ENCODE measurements at regions not wholly inside any gene's neighbourhood (a gene's known extent, or its start where the extent isn't known, plus 50 kb on each side); places are given as distances from the start of the nearest gene placed in this dataset.

DNA sequence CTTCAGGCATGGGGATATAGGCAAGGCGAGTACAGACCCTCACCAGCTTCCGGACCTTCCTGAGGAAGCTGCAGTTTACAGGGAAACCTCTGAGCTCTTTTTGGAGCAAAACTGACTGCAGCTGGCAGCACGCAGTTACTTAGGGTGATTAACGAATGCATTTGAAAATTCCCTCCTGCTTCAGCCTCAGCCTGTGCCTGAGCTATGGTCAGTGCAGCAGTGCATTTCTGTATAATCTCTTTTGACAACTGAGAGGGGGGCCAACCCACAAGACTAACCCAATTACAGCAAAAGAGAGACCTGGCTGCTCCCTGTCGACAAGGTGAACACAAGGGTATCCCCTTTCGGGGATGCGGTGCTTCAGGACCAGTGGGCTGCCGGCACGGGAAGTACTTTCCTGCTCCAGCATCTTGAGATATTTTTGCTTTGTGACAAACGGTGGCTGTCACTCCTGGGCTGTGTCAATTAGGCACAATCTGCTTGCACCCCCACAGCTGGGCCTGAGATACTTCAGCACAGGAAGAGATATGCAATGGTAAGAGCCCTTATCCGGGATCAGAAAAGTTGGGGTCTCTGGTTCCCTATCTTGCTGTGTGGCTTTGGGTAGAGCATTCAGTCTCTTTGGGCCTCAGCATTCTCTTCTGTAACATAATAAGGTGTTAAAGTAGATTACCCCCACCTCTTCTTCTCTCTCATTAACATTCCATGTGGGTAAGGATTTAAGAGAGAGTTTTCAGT is 141.0 kb downstream of the TMEM17 start:
- DNase-seq = no peak

DNA sequence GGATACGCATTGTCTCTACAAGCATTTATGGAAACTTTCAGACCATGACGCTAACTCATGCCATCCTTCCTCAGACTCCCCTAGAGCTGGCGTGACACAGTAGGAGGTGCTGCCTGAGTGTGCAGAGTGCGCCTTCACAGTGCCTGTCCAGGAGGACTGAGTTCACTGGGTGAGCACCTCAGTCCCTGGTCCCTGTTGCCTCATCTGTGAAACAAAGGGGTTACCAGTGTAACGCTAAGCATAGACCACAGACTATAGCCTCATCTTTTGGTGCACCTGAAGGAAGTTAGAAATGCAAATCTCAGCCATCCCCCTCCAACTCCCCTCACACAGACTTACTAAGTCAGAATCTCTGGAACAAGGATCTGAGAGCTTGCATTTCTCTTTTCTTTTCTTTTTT is 142.8 kb downstream of the TMEM17 start:
- no peak for DNase-seq

DNA sequence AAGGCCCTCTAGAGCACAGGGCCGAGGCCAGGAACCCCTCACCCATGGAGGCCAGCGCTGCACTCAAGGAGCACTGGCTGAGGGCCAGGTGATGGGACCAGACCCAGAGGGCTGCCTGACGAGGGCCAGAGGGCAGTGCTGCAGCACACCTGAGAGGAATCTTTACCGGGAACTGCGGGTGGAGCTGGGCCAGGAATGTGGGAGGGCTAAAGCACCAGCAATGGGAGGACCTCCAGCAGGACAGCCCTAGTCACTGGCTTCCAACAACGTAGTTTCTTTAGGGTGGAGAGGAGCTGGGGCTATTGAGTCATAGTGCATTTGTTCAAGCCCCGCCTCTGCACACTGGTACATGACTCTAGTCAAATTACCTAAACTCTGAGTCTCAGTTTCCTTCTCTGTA is 143.4 kb downstream of the TMEM17 start:
- no peak for DNase-seq

DNA sequence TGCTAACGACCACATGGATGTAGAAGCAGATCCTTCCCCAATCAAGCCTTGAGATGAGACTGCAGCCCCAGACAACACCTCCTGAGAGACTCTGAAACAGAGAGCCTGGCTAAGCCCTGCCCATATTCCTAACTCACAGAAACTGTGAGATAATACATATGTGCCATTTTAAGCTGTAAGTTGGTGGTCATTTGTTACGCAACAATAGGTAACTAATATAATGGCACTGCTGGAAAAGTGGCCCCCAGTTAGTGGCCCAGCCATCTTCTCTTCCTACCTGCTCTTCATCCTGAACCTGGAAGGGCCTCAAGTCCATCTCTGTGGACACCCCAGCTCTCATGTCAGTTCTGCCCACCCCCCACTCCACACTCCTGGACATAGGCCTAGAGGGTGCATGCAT is 144.0 kb downstream of the TMEM17 start:
- DNase-seq = no peak

DNA sequence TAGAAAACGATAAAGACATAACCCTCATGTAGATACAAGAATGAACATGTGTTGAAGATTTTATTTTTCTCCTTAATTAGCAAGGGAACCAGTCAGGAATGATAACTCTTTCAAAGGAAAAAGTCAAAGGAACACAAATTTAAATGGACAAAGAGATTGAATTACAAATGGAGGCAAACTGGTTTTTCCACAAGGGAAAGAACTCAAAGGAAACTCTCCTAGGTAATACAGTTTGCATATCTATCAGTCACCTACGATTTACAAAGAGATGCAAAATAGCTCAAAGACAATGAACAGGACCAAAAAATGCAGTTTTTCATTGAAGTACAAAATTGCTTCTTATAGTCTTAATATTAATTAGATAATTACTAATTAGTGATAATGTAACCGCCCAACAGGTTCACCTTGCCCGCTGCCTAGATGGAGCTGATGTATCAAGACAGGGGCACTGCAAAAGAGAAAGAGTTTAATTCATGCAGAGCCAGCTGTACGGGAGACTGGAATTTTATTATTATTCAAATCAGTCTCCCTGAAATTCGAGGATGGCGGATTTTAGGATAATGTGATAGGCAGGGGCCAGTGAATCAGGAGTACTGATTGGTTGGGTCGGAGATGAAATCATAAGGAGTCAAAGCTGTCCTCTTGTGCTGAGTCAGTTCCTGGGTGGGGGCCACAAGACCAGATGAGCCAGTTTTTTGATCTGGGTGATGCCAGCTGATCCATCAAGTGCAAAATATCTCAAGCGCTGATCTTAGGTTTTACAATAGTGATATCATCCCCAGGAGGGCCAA is 151.0 kb downstream of the TMEM17 start:
- no peak for DNase-seq

DNA sequence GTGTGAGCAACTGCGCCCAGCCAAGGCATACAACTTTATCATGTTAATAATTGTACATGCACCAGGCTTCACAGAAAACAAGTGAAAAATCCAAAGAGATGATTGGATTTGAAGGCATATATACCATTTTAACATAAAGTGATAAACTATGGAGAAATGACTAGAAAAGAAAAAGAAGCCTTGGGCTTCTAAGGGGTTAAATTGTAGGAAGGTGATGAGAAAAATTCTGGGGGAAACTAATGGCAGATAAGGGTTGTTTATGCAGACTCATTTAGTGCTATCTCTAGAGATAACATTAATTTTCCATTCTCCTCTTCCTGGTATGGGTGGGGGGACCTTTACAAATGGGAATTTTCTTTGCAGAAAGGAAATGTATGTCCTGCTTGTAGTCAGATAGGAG is 154.0 kb downstream of the TMEM17 start:
- no peak for DNase-seq

DNA sequence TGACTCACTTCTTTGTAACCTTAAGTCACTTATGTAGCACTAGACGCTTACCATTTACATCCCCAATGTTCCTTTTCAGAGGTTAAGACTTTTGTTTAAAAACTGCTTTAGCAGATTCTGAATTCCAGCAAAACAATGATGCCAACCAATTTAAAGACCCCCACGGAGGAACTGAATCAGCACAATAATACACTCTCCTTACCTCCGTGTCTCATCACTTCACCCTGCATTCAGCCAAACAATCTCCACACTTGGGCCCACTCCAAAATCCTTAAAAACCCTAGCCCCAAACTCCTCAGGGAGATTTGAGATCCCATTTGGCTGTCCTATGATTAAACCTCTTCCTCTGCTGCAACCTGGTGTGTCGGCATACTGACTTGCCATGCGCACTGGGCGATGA is 153.9 kb downstream of the B3GNT2 start:
- no peak for DNase-seq

DNA sequence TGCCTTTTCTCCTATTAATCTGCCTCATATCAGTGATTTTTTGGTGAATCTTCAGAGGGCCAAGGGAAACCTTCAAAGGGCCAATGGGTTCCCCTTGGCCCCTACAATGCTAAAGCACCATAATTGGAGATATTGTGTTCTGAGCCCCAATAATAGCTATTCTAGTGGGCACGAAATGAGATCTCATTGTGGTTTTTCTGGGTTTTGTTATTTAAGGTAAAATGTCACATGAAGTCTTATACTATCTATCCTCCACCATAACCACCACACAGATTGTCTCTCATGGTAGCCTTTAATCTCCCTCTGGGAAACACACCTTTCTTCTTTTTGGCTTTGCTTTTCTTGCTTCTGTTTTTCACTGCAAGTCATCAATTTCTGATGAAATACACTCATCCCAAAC is 152.8 kb downstream of the B3GNT2 start:
- DNase-seq = no peak

DNA sequence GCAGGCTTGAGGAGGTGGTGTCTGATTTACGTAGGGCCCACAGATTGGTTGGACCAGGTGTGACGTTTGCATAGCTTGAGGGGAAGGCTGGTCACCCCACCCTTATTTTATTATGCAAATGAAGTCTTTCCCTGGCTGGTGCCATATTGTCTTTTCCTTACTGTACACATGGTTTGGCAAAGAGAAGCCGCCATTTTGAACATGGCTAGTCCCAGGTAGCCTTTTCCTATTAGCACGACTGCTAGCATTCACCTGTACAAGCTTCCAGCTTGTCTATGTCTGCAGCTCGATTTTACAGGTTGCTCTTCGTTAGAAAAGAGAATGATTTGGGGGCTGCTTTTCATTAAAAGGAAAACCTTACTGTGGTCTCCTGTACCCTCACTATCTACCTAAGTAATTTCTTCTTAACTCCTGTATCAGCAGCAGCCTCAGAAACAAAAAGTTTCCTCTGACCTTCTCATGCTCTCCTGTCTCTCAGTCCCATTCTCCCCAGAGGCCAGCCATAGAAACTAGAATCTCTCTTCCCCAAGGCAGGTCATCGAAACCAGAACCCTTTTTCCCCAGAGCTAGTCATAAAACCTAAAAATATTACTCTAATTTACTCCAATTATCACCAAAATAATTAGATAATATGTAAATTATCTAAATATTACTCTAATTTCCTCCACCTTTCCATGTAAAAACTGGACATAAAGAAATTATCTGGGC is 151.8 kb downstream of the B3GNT2 start:
- DNase-seq = no peak

DNA sequence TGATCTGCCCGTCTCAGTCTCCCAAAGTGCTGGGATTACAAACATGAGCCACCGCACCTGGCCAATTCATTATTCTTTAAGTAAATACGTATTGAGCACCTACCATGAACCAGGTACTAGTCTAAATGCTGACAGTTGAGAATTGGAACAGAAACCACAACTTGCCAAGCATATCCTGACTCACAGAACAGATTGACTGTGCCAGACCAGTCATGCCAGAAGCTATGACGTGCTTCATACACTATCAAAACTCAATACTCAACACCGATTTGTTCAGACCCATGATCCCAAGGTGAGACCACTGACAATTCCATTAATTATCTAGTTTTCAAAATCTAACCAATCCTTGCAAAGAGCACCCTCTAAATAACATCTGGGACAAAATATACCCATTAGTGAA is 148.6 kb downstream of the B3GNT2 start:
- no peak for DNase-seq

DNA sequence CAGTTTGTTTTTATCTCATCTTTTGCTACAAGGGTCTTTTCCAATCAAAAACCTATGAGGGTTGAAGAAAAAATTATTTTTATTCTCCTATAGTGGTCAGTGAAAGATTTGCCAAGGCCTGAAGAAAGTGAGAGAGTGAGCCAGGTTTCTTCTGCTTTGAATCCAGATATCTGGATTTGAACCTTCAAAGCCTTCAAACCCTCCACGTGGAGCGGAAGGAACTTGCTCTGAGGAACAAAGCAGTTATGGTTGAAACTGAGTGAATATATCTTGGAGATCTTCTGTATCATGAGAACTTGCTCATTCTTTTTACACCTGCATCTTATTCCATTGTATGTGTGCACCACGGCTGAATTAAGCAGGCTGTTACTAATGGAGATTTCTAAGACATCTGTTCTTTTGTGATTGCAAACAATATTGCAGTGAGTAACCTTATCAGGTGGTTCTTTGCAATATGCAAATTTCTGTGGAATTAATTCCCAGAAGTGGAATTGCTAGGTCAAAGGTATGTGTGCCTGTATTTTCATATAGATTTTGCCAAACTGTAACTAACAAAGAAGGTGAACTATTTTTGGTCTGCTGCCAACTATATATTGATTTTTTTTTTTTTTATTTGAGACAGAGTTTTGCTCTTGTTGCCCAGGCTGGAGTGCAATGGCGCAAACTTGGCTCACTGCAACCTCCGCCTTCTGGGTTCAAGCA is 147.9 kb downstream of the B3GNT2 start:
- DNase-seq = no peak

DNA sequence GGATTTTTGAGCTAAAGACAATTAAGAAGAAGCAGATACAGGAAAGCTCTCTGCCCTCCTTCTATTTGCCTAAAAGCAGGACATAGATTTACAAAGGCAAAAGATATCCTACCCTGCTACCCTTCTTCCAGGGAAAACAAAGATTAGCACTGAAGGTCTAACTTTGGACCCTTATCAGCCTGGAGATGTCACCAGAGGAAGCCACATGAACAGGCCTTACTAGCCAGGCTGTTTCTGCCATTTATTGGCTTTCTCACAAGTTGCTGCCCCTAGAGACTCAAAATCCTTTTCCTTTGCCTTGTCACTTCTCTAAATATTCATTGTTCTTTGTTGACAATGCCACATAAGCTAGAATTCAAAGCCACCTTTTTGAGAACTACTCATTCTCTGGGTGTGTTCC is 147.3 kb downstream of the B3GNT2 start:
- no peak for DNase-seq

DNA sequence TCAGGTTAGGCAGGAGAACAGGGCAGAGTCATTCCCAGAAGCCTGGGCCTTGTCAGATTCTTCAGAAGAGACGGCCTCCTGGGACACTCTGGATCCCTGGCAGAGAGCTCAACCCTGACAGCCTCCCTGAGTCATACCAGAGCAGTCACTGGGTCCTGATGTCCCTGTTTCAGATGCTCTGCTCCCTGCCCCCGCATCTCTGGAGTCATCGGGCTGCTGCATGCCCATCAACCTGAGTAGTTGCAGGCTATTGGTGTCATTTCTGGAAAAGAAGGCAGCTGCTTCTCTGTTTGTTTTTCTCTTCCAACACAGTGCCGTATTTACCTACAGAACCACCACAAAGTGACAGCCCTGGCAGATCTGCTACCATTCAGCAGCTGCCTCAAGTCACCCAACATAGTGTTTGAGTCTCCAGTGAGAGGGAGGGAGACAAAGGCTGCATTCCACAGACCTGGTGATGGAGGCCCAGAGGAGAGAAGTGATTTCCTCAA is 145.1 kb downstream of the B3GNT2 start:
- DNase-seq = peak; percentile 33

DNA sequence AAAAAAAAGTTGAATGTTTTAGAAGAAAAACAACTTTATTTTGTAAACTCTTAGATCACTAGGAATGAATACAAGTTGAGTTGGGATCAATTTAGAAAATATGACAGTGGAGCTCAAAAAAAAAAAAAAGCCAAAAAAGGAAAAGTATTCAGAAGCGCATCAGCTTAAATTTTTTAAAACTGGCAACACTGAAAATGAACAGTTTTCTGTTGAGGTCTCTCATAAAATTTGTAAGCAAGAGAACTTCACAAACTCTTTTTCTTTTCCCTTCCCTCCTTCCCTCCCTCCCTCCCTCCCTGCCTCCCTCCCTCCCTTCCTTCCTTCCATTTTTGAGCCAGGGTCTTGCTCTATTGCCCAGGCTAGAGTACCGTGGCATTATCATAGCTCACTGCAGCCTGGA is 143.9 kb downstream of the B3GNT2 start:
- no peak for DNase-seq

DNA sequence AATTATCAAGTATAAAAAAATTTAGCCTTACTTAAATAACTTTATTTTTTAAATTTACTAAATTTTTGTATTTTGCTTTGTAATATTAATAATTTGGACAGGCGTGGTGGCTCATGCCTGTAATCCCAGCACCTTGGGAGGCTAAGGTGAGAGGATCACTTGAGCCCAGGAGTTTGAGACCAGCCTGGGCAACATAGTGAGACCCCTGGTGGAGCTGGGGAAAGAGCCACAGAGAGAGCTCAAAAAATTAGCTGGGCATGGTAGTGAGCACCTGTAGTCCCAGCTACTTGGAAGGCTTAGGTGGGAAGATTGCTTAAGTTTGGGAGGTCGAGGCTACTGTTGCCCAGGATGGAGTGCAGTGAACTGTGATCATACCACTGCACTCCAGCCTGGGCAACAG is 143.5 kb downstream of the B3GNT2 start:
- DNase-seq = no peak

DNA sequence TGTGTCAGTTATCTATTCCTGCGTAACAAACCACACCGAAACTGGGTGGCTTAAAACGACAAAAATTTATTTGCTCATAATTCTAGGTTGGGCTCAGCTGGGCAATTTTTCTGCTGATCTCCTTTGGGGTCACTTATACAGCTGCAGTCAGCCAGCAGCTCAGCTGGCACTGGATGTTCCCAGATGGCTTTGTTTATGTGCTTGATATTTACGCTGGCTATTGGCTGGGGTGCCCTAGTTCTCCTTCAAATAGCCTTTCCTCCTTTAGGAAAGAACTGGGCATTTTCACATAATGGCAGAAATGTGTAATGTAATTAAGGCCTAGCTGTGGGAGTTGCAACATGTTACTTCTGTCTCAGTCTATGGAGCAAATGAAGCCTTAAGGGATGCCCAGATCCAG is 142.2 kb downstream of the B3GNT2 start:
- no peak for DNase-seq

DNA sequence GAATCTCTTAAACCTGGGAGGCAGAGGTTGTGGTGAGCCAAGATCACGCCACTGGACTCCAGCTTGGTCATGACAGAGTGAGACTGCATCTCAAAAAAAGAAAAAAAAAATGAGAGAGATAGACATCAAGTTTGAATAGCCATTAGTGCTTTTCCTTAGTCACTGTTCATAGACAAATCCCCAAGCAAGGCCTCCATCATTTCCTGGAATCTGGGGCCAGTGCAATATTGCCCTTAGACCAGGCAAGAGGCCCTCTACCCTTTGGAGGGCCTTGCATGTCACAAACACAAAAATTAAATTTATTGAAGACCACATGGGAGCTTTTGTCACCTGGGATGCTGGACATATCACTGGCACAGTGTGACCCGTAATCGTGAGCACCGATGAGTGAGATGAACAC is 141.5 kb downstream of the B3GNT2 start:
- no peak for DNase-seq

DNA sequence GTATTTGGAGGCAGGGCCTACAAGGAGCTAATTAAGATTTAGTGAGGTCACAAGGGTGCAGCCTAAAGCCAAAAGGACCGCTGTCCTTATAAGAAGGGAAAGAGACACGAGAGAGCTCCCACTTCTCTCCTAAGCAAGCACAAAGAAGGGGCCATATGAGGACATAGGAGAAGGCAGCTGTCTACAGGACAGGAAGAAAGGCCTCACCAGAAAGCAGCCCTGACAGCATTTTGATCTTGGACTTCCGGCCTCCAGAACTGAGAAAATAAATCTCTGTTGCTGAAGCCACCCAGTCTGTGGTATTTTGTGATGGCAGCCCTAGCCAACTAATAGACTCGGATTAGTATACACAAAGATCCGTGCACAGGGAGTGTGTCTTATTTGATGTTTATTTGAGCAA is 139.7 kb downstream of the B3GNT2 start:
- DNase-seq = no peak

DNA sequence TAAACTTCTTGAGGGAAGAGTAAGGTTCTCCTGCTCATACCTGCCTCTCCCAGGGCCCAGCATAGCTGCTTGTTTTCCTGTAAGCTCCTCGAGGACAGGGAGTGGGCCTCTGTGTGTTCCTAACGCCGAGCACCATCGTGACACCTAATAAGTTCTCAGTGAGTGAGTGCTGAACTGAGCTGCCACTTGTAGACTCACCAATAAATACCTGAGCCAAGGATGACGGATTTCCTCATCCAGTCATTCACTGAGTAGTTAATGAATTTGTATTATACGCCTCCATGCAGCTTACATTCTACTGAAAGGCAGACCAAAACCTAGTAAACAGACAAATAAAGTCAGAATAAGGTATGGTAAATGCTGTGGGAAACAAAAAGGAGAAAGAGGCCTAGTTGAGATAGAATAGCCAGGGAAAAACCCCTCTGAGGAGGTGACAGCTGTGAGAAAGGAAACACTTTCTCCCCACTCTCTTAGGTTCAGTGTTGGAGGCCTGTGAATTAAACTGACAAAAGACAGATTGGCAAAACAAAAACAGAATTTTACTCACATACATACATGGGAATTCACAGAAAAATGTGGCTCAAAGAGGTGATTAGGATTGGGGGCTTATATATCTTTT is 138.6 kb downstream of the B3GNT2 start:
- DNase-seq = no peak

DNA sequence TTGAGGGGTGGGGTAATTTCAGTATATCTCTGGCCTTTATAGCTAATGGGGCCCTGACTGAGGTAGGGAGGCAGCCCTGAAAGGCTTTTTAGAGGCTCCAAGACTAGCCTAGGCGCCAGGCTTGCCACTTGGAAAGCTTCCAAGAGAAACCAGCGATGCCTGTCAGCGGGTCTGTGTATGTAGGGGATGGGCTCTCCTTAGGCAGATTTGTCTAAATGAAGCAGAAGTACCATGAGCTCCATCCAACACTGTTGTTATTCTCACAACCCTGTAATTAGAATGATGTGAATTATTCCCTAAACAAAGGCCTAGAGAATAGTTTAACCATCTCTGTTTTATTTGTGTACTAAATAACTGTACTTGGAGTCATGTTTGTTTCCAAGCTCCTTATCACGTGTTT is 138.1 kb downstream of the B3GNT2 start:
- DNase-seq = peak; percentile 79

DNA sequence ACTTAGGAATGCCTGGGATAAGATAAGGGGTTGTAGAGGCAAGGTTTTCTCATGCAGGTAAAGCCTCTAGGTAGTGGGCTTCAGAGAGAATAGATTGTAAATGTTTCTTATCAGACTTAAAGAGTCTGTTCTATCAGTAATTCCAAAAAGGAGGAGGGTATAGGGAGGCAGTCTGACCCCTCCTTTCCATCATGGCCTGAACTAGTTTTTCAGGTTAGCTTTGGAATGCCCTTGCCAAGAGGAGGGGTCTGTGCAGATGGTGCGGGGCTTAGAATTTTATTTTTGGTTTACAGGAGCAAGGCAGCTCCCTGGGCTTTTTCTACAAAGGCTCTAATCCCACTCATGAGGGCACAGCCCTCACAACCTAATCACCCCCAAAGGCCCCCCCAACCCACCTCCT is 135.0 kb downstream of the B3GNT2 start:
- DNase-seq = no peak

DNA sequence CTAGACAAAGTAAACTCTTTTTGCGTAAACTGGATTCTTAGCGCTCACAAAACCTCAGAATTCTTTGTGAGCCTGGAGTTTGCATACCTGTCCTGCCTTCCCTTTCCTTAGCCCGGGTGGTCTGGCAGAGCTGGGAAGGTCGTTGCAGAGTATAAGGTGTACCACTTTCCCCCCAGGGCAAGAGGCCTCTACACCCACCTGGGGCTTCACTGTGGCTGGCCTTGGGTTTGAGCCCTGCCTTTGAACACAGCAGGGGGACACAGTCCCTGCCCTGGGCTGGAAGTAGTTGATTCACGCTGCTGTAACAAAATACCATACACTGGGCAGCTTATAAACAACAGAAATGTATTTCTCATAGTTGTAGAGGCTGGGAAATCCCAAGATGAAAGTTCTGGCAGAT is 133.9 kb downstream of the B3GNT2 start:
- no peak for DNase-seq

DNA sequence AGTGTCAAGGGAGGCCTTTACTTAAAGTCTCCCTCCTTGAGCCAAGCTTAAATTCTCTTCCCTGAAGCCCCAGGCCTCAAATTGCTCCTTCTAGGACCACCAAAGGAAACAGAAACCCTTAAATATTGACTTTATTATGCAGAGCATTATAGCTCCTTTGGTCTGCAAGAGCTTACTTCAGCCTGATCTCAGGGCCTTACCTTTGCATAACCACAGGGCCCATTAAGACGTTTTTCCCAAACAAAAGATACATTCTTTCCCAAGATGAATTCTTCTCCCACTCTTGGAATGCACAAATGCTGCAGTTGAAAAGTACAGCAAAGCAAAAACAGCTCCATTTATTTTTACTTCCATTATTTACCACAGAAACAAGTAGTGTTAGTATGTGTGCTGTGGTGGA is 130.8 kb downstream of the B3GNT2 start:
- DNase-seq = no peak
